Loucy (cell line): ENCODE measurements at regions not wholly inside any gene's neighbourhood (a gene's known extent, or its start where the extent isn't known, plus 50 kb on each side); places are given as distances from the start of the nearest gene placed in this dataset.

ENCODE experiments used
- H2AFZ ChIP-seq: fragments of 200-600 bp; sonication (generic); 2 replicates; pipeline ENCODE4 v1.6.0; 2016; ENCODE audit warnings: antibody characterized with exemption, mild to moderate bottlenecking, low read length, moderate library complexity
- H3F3A ChIP-seq: fragments of 200-600 bp; 2 replicates; pipeline ENCODE4 v1.6.0; 2016; ENCODE audit warnings: antibody characterized with exemption, low read depth, mild to moderate bottlenecking
- H3K27me3 ChIP-seq: fragments of 200-600 bp; sonication (generic); 2 replicates; pipeline ENCODE4 v1.6.1; 2014; ENCODE audit warnings: low read length, mild to moderate bottlenecking; ENCODE audit not compliant: insufficient read depth, poor library complexity, severe bottlenecking
- H3K36me3 ChIP-seq: fragments of 200-600 bp; sonication (generic); 2 replicates; pipeline ENCODE4 v1.6.1; 2016; ENCODE audit warnings: low read length; ENCODE audit not compliant: insufficient read depth
- H3K4me1 ChIP-seq: fragments of 200-600 bp; sonication (generic); 2 replicates; pipeline ENCODE4 v1.5.1; 2014; ENCODE audit warnings: low read length, mild to moderate bottlenecking; ENCODE audit not compliant: insufficient read depth, poor library complexity, severe bottlenecking
- H3K4me2 ChIP-seq: fragments of 200-600 bp; sonication (generic); 2 replicates; pipeline ENCODE4 v1.6.0; 2014; ENCODE audit warnings: antibody characterized with exemption, low read length, low read depth, mild to moderate bottlenecking; ENCODE audit not compliant: poor library complexity, severe bottlenecking
- H3K4me3 ChIP-seq: fragments of 200-600 bp; sonication (generic); 2 replicates; pipeline ENCODE4 v1.5.1; 2014; ENCODE audit warnings: low read length, mild to moderate bottlenecking, mixed read lengths; ENCODE audit not compliant: poor library complexity, severe bottlenecking
- H3K79me2 ChIP-seq: fragments of 200-600 bp; sonication (generic); 2 replicates; pipeline ENCODE4 v1.6.1; 2014; ENCODE audit warnings: low read length; ENCODE audit not compliant: insufficient read depth
- H3K9ac ChIP-seq: fragments of 200-600 bp; sonication (generic); 2 replicates; pipeline ENCODE4 v1.6.0; 2014; ENCODE audit warnings: mild to moderate bottlenecking, low read depth, low read length, moderate library complexity; ENCODE audit not compliant: poor library complexity, severe bottlenecking
- H3K9me2 ChIP-seq: fragments of 200-600 bp; sonication (generic); replicated peaks from 2 replicates; pipeline ENCODE4 v1.6.1; 2016; ENCODE audit warnings: low read depth, low read length, mixed read lengths
- H3K9me3 ChIP-seq: fragments of 200-600 bp; sonication (generic); 2 replicates; pipeline ENCODE4 v1.6.1; 2014; ENCODE audit warnings: mild to moderate bottlenecking, antibody characterized with exemption, low read length, low read depth; ENCODE audit not compliant: insufficient read depth
- H4K20me1 ChIP-seq: fragments of 200-600 bp; sonication (generic); 2 replicates; pipeline ENCODE4 v1.6.0; 2014; ENCODE audit warnings: antibody characterized with exemption, low read length, mild to moderate bottlenecking; ENCODE audit not compliant: insufficient read depth, poor library complexity, severe bottlenecking
- CTCF ChIP-seq: fragments of 200-600 bp; sonication (generic); conservative IDR thresholded peaks from 2 replicates; pipeline ENCODE4 v1.5.1; 2014; ENCODE audit warnings: mild to moderate bottlenecking, antibody characterized with exemption, low read length
- EZH2phosphoT487 ChIP-seq: fragments of 200-600 bp; IDR thresholded peaks from 2 replicates; pipeline ENCODE4 v1.6.1; 2018; ENCODE audit warnings: antibody characterized with exemption, mild to moderate bottlenecking, moderate library complexity, borderline replicate concordance

DNA sequence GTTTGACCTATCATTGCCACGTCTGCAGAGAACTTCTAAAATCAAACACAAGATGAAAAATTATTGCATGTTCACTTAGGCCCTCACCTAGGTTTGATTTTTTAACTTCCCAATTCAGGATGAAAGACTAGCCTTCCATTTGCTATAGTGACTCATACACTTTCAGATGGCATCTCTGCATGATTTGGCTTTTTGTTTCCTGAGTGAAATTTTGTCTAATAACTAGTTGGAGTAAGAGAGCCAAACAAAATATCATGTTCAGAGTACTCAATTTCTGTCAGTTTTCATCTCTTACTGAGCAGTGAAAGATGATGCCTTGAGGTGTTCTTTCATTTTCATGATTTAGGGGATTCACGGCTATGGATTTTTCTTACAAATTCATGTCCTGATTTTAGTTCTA lies 122.9 kb downstream of the NSUN3 start:
- Histone ChIP-seq H3K36me3 (no peaks in the 10 kb centered on the region), H2AFZ (no peak overlapping the region), H3K4me3 (no peak overlapping the region), H3K9me3 (no peaks in the 10 kb centered on the region), H3K9ac (no peak overlapping the region), H3K9me2 (no peaks in the 10 kb centered on the region), H3F3A (no peaks in the 10 kb centered on the region), H3K4me1 (no peaks in the 10 kb centered on the region), H3K79me2 (no peaks in the 10 kb centered on the region), H4K20me1 (no peaks in the 10 kb centered on the region), H3K4me2 (no peak overlapping the region), H3K27me3 (no peaks in the 10 kb centered on the region)
- TF ChIP-seq CTCF (no peak), EZH2phosphoT487 (no peak)

GRCh38 chr3:94187697-94188096 lies 124.8 kb downstream of the NSUN3 start:
- Histone ChIP-seq H3K4me3 (no peak overlapping the region), H2AFZ (no peak overlapping the region), H3K4me1 (no peaks in the 10 kb centered on the region), H3K4me2 (no peak overlapping the region), H3K9me3 (no peaks in the 10 kb centered on the region), H3K27me3 (no peaks in the 10 kb centered on the region), H3K36me3 (no peaks in the 10 kb centered on the region), H3K9ac (no peak overlapping the region), H4K20me1 (no peaks in the 10 kb centered on the region), H3K9me2 (no peaks in the 10 kb centered on the region), H3K79me2 (no peaks in the 10 kb centered on the region), H3F3A (no peaks in the 10 kb centered on the region)
- TF ChIP-seq EZH2phosphoT487 = no peak
- no peak for TF ChIP-seq CTCF

DNA sequence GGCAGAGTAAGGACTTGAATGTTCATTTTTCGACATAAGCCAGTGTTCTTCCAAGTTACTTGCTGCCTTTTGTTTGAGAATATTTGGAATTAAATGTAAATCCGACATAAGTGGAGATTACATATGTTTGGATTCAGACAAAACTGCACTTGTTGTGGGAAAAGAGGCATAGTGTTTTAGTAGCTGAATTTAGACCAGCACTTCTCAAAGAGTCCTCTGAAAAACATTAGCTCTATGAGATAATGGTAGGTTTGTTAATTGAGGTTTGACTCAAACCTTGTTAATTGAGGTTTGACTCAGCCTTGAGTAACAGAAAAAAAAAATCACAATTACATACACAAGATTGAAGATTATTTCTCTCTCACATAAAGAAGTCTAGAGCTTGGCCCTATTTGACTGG lies 132.5 kb downstream of the NSUN3 start:
- TF ChIP-seq EZH2phosphoT487 (no peak), CTCF (no peak)
- Histone ChIP-seq H3K9me3 (no peaks in the 10 kb centered on the region), H3K4me2 (no peak overlapping the region), H3K79me2 (no peaks in the 10 kb centered on the region), H3K9ac (no peak overlapping the region), H2AFZ (no peak overlapping the region), H3K4me3 (no peak overlapping the region), H4K20me1 (no peaks in the 10 kb centered on the region), H3K27me3 (no peaks in the 10 kb centered on the region), H3K4me1 (no peaks in the 10 kb centered on the region), H3K36me3 (no peaks in the 10 kb centered on the region), H3K9me2 (no peaks in the 10 kb centered on the region), H3F3A (no peaks in the 10 kb centered on the region)
